ENCODE measurements at regions not wholly inside any gene's neighbourhood (a gene's known extent, or its start where the extent isn't known, plus 50 kb on each side); places are given as distances from the start of the nearest gene placed in this dataset.

DNA sequence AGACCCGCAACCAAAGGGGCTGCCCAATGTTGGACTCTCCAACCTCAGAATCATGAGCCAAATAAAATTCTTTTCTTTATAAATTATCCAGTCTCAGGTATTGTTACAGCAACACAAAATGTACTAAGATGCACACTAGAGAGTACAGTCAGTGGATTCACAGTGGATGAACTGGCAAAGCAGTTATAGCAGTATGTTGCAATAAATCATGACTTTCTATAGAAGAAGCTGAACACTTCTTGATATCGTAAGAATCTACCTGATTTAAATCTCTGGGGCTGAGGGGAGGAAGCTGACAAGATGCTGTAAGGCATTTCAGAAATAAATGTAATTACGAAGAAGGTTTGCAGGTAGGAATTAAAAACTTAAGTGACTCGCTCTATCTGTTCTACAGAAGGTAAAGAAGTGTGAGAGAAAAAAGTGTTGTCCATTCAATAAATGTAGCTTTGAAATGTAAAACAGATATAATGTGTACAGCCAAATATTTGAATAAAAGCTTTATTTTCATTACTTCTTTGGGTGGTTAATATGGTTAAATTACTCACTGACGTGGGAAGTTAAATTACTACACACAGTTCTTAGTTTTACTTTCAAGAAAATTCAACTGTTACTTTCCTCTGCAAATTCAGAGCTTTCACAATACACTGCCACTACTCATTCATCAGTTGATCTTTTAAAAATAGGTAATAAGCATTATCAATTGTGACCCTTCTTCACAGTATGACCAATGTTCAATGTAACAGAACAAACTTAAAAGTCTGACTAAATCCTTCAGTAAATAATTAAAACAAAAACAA, 439.1 kb downstream of the SHQ1 start:
- DNase-seq: no peak
- WGBS (ENCODE audit: insufficient coverage, low lambda C conversion rate): 100% methylated on average over 3 of the region's 5 CpGs

DNA sequence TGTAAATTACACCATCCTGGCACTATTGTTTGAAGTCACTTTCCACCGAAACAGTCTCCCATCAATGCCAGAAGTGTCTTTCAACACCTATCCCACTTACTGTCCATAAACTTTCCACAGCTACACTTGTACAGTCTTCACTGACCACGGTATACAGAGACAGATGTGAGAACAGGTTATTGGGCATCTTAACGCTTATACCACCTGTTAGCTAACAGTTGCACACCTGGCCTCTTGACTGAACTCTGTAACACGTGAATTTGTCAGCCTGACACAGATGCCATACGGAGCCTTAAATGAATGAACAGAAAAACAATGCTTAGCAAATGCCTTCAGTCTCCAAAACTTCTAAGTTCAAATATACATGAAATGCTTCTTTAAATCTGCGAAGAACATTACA, 440.5 kb downstream of the SHQ1 start:
- Histone ChIP-seq H3K4me1 (ENCODE audit: control insufficient read depth, insufficient read depth, low read length) (peaks cover 11% of the 10 kb centered on the region), H3K27ac (ENCODE audit: low read length) (no peak overlapping the region), H3K4me3 (ENCODE audit: low read length) (no peak overlapping the region), H3K27me3 (ENCODE audit: control insufficient read depth, insufficient read depth, low read length) (no peaks in the 10 kb centered on the region), H3K9me3 (ENCODE audit: control insufficient read depth, low read depth, low read length) (no peaks in the 10 kb centered on the region), H3K36me3 (ENCODE audit: control insufficient read depth, insufficient read depth, low read length) (no peaks in the 10 kb centered on the region)
- WGBS (ENCODE audit: insufficient coverage, low lambda C conversion rate): 58% methylated on average over 3 of the region's 6 CpGs
- no peak for DNase-seq

More for the DNA sequence above, 439.1 kb downstream of the SHQ1 start:
- Histone ChIP-seq H3K4me3 (ENCODE audit: low read length) (no peak overlapping the region), H3K4me1 (ENCODE audit: control insufficient read depth, insufficient read depth, low read length) (peaks cover 11% of the 10 kb centered on the region), H3K27me3 (ENCODE audit: control insufficient read depth, insufficient read depth, low read length) (no peaks in the 10 kb centered on the region), H3K36me3 (ENCODE audit: control insufficient read depth, insufficient read depth, low read length) (no peaks in the 10 kb centered on the region), H3K9me3 (ENCODE audit: control insufficient read depth, low read depth, low read length) (no peaks in the 10 kb centered on the region), H3K27ac (ENCODE audit: low read length) (no peak overlapping the region)

DNA sequence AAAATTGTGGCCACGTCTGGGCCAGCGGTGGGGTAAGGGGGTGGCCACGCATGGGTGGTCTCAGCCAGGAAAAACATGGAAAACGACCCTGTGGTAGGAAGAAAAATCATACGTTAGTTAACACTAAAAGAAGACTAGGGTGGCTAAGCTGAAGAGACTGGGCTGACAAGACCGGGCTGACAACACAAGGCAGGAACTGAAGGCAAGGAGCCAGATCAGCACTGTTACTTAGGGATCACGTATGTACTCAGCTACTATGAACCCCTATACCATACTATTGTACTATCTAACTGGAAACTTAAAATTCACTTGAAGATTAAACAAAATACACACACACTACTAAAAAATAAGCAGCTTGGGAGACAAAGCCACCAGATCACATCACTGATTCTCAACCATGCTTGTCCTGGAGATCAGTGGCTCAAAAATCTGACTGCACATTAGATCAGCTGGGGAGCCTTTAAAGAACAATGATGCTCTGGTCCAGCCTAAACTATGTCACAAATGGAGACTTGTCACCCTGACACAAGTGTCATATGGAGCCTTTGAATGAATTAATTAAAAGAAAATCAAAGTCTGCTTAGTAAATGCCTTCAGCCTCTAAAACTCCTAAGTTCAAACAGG, 442.2 kb downstream of the SHQ1 start:
- no peaks in the 10 kb centered on the region for H3K9me3 ChIP-seq (ENCODE audit: control insufficient read depth, low read depth, low read length)
- H3K27ac ChIP-seq (ENCODE audit: low read length): no peak overlapping the region
- H3K27me3 ChIP-seq (ENCODE audit: control insufficient read depth, insufficient read depth, low read length): no peaks in the 10 kb centered on the region
- no peaks in the 10 kb centered on the region for H3K36me3 ChIP-seq (ENCODE audit: control insufficient read depth, insufficient read depth, low read length)
- no peaks in the 10 kb centered on the region for H3K4me1 ChIP-seq (ENCODE audit: control insufficient read depth, insufficient read depth, low read length)
- DNase-seq: no peak
- H3K4me3 ChIP-seq (ENCODE audit: low read length): no peak overlapping the region
- 80% methylated on average over 3 of the region's 7 CpGs for WGBS (ENCODE audit: insufficient coverage, low lambda C conversion rate)

DNA sequence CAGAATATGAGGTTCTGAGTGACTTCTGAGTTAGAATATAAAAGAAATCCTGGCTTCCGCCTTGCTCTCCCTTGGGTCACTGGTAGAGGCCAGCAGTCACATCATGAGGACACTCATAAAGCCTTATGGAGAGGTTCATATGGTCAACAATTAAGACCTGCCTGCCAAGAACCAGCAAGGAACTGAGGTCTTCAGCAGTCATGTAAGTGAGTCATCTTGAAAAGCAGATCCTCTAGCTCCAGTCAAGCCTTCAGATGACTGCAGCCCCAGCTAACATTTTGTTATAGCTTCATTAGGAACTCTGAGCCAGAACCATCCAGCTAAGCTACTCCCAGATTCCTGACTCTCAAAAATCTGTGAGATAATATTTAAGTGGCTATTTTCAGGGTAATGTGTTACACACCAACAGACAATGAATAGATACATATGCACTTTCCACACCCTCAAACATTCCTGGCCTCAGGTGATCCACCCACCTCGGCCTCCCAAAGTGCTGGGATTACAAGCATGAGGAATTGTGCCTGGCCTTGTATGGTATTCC, 447.2 kb downstream of the SHQ1 start:
- no peak overlapping the region for H3K27ac ChIP-seq (ENCODE audit: low read length)
- H3K9me3 ChIP-seq (ENCODE audit: control insufficient read depth, low read depth, low read length): no peaks in the 10 kb centered on the region
- no peaks in the 10 kb centered on the region for H3K36me3 ChIP-seq (ENCODE audit: control insufficient read depth, insufficient read depth, low read length)
- no peak overlapping the region for H3K4me3 ChIP-seq (ENCODE audit: low read length)
- WGBS (ENCODE audit: insufficient coverage, low lambda C conversion rate): no CpG with 5 or more reads among the region's 2 CpGs
- DNase-seq: no peak
- H3K27me3 ChIP-seq (ENCODE audit: control insufficient read depth, insufficient read depth, low read length): no peaks in the 10 kb centered on the region
- no peaks in the 10 kb centered on the region for H3K4me1 ChIP-seq (ENCODE audit: control insufficient read depth, insufficient read depth, low read length)

DNA sequence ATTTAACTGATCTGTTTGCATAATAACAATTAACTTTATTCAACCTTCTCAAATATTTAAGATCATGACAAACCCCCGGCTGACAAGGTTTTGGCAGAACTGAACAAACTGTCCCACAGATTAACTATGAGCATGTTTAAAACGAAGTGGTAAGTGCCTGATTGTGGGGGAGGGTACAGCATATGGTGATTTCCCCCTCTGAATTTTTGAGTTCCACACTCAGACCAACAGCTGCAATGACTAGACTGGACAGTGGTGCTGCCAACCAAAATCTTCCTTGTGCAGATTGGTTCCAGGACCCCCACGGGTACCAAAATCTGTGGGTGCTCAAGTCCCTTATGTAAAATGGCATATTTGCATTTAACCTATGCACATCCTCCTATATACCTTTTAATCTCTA, 449.5 kb downstream of the SHQ1 start:
- Histone ChIP-seq H3K36me3 (ENCODE audit: control insufficient read depth, insufficient read depth, low read length) (no peaks in the 10 kb centered on the region), H3K27ac (ENCODE audit: low read length) (no peak overlapping the region), H3K4me1 (ENCODE audit: control insufficient read depth, insufficient read depth, low read length) (no peaks in the 10 kb centered on the region), H3K4me3 (ENCODE audit: low read length) (no peak overlapping the region), H3K9me3 (ENCODE audit: control insufficient read depth, low read depth, low read length) (no peaks in the 10 kb centered on the region), H3K27me3 (ENCODE audit: control insufficient read depth, insufficient read depth, low read length) (no peaks in the 10 kb centered on the region)
- WGBS (ENCODE audit: insufficient coverage, low lambda C conversion rate): no CpG with 5 or more reads among the region's 3 CpGs
- no peak for DNase-seq

DNA sequence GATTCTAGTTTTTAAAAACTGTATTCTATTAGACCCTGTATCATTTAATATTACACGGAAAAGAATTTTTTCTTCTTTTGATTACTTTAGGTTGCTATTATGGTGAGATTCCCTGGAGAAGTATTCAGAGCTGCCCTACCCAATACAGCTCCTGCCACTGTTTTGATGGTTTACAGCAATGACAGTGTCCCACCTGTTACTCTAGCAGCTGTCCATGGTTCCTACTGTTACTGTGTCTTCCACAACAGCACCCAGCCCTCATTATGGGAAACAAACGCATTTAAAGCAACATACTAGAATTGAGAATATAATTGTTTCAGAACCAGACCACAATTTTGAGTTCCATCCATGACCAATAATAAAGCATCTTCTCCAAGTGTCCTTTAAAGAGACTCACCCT, 450.7 kb downstream of the SHQ1 start:
- no CpG with 5 or more reads among the region's 2 CpGs for WGBS (ENCODE audit: insufficient coverage, low lambda C conversion rate)
- H3K36me3 ChIP-seq (ENCODE audit: control insufficient read depth, insufficient read depth, low read length): no peaks in the 10 kb centered on the region

DNA sequence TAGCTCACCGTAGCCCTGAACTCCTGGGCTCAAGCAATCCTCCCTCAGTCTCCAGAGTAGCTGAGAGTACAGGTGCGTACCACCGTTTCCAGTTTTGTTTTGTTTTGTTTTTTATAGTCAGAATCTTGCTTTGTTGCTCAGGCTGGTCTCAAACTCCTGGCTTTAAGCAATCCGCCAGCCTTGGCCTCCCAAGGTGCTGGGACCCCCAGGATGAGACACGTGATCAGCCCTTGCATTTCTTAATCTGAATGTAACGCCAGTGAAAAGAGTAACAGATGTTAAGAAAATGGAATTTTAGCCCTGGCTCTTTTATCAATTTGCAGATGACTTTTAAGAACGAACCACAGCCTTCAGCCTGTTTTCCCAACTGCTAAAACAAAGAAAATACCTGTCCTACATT, 451.3 kb downstream of the SHQ1 start:
- WGBS (ENCODE audit: insufficient coverage, low lambda C conversion rate): 83% methylated on average over 2 of the region's 7 CpGs
- DNase-seq: no peak
- H3K4me1 ChIP-seq (ENCODE audit: control insufficient read depth, insufficient read depth, low read length): peaks cover 3% of the 10 kb centered on the region

More for the DNA sequence above, 450.7 kb downstream of the SHQ1 start:
- no peaks in the 10 kb centered on the region for H3K4me1 ChIP-seq (ENCODE audit: control insufficient read depth, insufficient read depth, low read length)
- H3K27ac ChIP-seq (ENCODE audit: low read length): no peak overlapping the region
- no peaks in the 10 kb centered on the region for H3K27me3 ChIP-seq (ENCODE audit: control insufficient read depth, insufficient read depth, low read length)
- H3K4me3 ChIP-seq (ENCODE audit: low read length): no peak overlapping the region
- H3K9me3 ChIP-seq (ENCODE audit: control insufficient read depth, low read depth, low read length): no peaks in the 10 kb centered on the region
- DNase-seq: no peak

DNA sequence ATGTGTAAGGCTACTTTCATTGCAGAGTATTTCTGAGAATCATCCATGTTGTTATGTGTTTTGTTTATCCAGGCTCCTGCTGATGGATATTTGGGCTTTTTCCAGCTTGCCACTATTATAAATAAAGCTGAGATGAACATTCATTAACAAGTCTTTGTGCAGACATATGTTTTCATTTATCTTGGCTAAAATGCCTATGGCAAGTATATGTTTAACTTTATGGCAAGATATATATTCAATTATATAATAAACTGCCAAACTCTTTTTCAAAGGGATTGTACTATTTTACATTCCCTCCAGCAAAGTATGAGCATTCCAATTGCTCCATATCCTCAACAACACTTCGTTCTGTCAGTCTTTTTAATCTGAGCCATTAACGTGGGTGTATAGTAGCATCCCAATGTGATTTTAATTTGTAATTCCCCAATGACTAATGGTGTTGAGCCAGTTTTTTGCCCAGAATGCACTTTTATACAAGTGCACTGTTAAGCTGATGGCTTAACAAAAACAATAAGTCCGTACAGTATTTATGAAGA, 452.4 kb downstream of the SHQ1 start:
- DNase-seq: no peak
- Histone ChIP-seq H3K9me3 (ENCODE audit: control insufficient read depth, low read depth, low read length) (no peaks in the 10 kb centered on the region), H3K27me3 (ENCODE audit: control insufficient read depth, insufficient read depth, low read length) (no peaks in the 10 kb centered on the region), H3K4me3 (ENCODE audit: low read length) (no peak overlapping the region), H3K4me1 (ENCODE audit: control insufficient read depth, insufficient read depth, low read length) (peaks cover 8% of the 10 kb centered on the region), H3K27ac (ENCODE audit: low read length) (no peak overlapping the region), H3K36me3 (ENCODE audit: control insufficient read depth, insufficient read depth, low read length) (no peaks in the 10 kb centered on the region)
- 100% methylated on average over 2 of the region's 3 CpGs for WGBS (ENCODE audit: insufficient coverage, low lambda C conversion rate)

More for the DNA sequence above, 451.3 kb downstream of the SHQ1 start:
- H3K27ac ChIP-seq (ENCODE audit: low read length): no peak overlapping the region
- no peak overlapping the region for H3K4me3 ChIP-seq (ENCODE audit: low read length)
- H3K36me3 ChIP-seq (ENCODE audit: control insufficient read depth, insufficient read depth, low read length): no peaks in the 10 kb centered on the region
- H3K9me3 ChIP-seq (ENCODE audit: control insufficient read depth, low read depth, low read length): no peaks in the 10 kb centered on the region
- H3K27me3 ChIP-seq (ENCODE audit: control insufficient read depth, insufficient read depth, low read length): no peaks in the 10 kb centered on the region

DNA sequence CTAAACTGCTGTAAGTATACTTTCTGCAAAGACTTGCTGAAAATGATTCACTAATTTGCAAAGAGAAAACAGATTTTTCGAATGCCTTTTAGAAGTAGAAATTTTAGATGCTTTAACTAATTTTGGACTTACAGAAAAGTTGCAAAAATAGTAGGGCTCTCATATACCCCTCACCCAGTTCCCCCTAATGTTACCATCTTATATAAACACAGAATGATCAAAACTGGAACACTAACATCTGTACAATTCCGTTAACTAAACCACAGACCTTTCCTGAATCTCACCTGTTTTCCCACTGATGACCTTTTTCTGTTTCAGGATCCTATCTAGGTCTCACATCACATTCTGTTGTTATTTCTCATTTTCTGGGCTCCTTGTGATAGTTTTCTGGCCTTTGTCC, 454.8 kb downstream of the SHQ1 start:
- WGBS (ENCODE audit: insufficient coverage, low lambda C conversion rate): 100% methylated on average over 1 of the region's 2 CpGs
- no peak overlapping the region for H3K27ac ChIP-seq (ENCODE audit: low read length)
- no peaks in the 10 kb centered on the region for H3K9me3 ChIP-seq (ENCODE audit: control insufficient read depth, low read depth, low read length)
- H3K4me1 ChIP-seq (ENCODE audit: control insufficient read depth, insufficient read depth, low read length): peaks cover 8% of the 10 kb centered on the region
- no peaks in the 10 kb centered on the region for H3K27me3 ChIP-seq (ENCODE audit: control insufficient read depth, insufficient read depth, low read length)
- no peak overlapping the region for H3K4me3 ChIP-seq (ENCODE audit: low read length)
- no peaks in the 10 kb centered on the region for H3K36me3 ChIP-seq (ENCODE audit: control insufficient read depth, insufficient read depth, low read length)
- no peak for DNase-seq

DNA sequence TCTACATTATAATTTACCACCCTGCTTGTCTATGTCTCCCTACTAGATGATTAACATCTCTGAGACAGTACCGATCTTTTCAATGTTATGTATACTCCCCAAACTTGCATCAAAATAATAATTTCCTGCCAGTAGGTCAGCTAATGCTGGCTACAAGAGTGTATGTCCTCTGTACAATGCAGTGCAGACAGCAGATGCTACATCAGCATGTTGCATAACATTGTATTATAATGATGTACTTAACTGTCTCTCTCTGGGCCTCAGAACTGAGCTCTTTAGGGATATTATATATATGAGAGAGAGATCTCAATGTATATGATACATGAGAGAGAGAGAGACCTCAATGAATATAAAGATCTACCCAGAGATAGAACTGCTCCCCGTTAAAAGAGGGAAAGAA, 456.6 kb downstream of the SHQ1 start:
- no peak for DNase-seq
- H3K27ac ChIP-seq (ENCODE audit: low read length): no peak overlapping the region
- no peak overlapping the region for H3K4me3 ChIP-seq (ENCODE audit: low read length)
- no peaks in the 10 kb centered on the region for H3K9me3 ChIP-seq (ENCODE audit: control insufficient read depth, low read depth, low read length)
- no peaks in the 10 kb centered on the region for H3K27me3 ChIP-seq (ENCODE audit: control insufficient read depth, insufficient read depth, low read length)
- no CpG with 5 or more reads among the region's 2 CpGs for WGBS (ENCODE audit: insufficient coverage, low lambda C conversion rate)
- H3K4me1 ChIP-seq (ENCODE audit: control insufficient read depth, insufficient read depth, low read length): peaks cover 10% of the 10 kb centered on the region
- H3K36me3 ChIP-seq (ENCODE audit: control insufficient read depth, insufficient read depth, low read length): no peaks in the 10 kb centered on the region
